HepG2 (cell line): ENCODE measurements at regions not wholly inside any gene's neighbourhood (a gene's known extent, or its start where the extent isn't known, plus 50 kb on each side); places are given as distances from the start of the nearest gene placed in this dataset.
"Not testable (repeated sequence)": the region's sequence is repeated elsewhere in the genome, so short reads cannot be mapped to it uniquely, and the experiment has no call there.

Source experiments
- ARID2 ChIP-seq: sonication (generic); formaldehyde crosslinking; IDR thresholded peaks from 2 replicates; pipeline ENCODE4 v1.8.1; 2022; ENCODE audit warnings: mild to moderate bottlenecking, missing genetic modification reagents, borderline replicate concordance
- EP300 ChIP-seq, 3 experiments: sonication (generic) in 1 of 3; formaldehyde crosslinking in 1 of 3; IDR thresholded peaks; 2 replicates each; pipeline versions ENCODE4 v1.5.1 to v1.6.1; 2011 to 2020; ENCODE audit warnings: low read depth in 2 of 3, low read length in 2 of 3, borderline replicate concordance in 1 of 3, improper control_type of control experiment in 1 of 3, mild to moderate bottlenecking in 1 of 3, missing genetic modification reagents in 1 of 3, moderate library complexity in 1 of 3
- GABPA ChIP-seq, 2 experiments: IDR thresholded peaks; 2 replicates each; pipeline ENCODE4 v1.6.1; 2011 to 2016; ENCODE audit warnings: low read depth in 2 of 2, low read length in 1 of 2, missing biosample characterization in 1 of 2, missing genetic modification characterization in 1 of 2
- GABPB1 ChIP-seq: IDR thresholded peaks from 2 replicates; pipeline ENCODE4 v1.6.1; 2016; ENCODE audit warnings: mild to moderate bottlenecking, missing genetic modification reagents, moderate library complexity, missing compliant biosample characterization
- GTF2F1 ChIP-seq: fragments of 150-350 bp; IDR thresholded peaks from 2 replicates; pipeline ENCODE4 v1.6.1; 2014; ENCODE audit warnings: low read length
- HDAC6 ChIP-seq: fragments of 200-600 bp; sonication (generic); IDR thresholded peaks from 2 replicates; pipeline ENCODE4 v1.7.0; 2017; ENCODE audit warnings: mild to moderate bottlenecking, antibody characterized with exemption, low read length, low read depth
- NR2F2 ChIP-seq: IDR thresholded peaks from 2 replicates; pipeline ENCODE4 v1.6.1; 2012; ENCODE audit warnings: low read depth, inconsistent platforms, borderline replicate concordance
- RELA ChIP-seq: sonication (generic); formaldehyde crosslinking; IDR thresholded peaks from 2 replicates; pipeline ENCODE4 v1.4.0; 2020; ENCODE audit warnings: missing genetic modification reagents
- SYNCRIP ChIP-seq: fragments of 200-400 bp; formaldehyde crosslinking; IDR thresholded peaks from 2 replicates; pipeline ENCODE4 v1.6.1; 2018; ENCODE audit warnings: mild to moderate bottlenecking, low read depth, low read length; ENCODE audit not compliant: insufficient read depth
- ZMYM3 ChIP-seq: sonication (generic); formaldehyde crosslinking; IDR thresholded peaks from 2 replicates; pipeline ENCODE4 v1.5.1; 2020; ENCODE audit warnings: mild to moderate bottlenecking, missing genetic modification reagents
- ZNF12 ChIP-seq: sonication (generic); formaldehyde crosslinking; IDR thresholded peaks from 2 replicates; pipeline ENCODE4 v1.5.0; 2020; ENCODE audit warnings: missing genetic modification reagents
- TF ChIP-seq, protein P1 (sequence below): sonication (generic); formaldehyde crosslinking; IDR thresholded peaks from 2 replicates; pipeline ENCODE4 v1.4.0; 2020; ENCODE audit warnings: missing genetic modification reagents
- TF ChIP-seq, protein P2 (sequence below): sonication (generic); formaldehyde crosslinking; IDR thresholded peaks from 2 replicates; pipeline ENCODE4 v1.5.1; 2020; ENCODE audit warnings: missing genetic modification reagents, mild to moderate bottlenecking, borderline replicate concordance
- TF ChIP-seq, protein P3 (sequence below): sonication (generic); formaldehyde crosslinking; IDR thresholded peaks from 2 replicates; pipeline ENCODE4 v1.5.0; 2020; ENCODE audit warnings: mild to moderate bottlenecking, missing genetic modification reagents, moderate library complexity

DNA sequence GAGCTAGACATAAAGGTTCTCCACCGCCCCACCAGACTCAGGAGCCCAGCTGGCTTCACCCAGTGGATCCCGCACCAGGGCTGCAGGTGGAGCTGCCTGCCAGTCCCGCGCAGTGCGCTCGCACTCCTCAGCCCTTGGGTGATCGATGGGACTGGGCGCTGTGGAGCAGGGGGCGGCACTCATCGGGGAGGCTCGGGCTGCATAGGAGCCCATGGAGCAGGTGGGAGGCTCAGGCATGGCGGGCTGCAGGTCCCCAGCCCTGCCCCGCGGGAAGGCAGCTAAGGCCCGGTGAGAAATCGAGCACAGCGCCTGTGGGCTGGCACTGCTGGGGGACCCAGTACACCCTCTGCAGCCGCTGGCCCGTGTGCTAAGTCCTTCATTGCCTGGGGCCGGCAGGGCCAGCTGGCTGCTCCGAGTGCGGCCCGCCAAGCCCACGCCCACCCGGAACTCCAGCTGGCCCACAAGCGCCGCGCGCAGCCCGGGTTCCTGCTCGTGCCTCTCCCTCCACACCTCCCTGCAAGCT lies 114.7 kb downstream of the RPLP1 start:
- TF ChIP-seq ZMYM3 (CRISPR knock-in tag); EP300 (IDR thresholded peaks at IDR 0.05; ENCODE audit: low read depth in 2 of 2, low read length in 2 of 2); EP300 (CRISPR knock-in tag; IDR thresholded peaks at IDR 0.05; ENCODE audit: borderline replicate concordance); NR2F2; HDAC6; GABPB1; RELA (CRISPR knock-in tag); GABPA (IDR thresholded peaks at IDR 0.05; ENCODE audit: low read depth, low read length); GABPA (CRISPR knock-in tag; IDR thresholded peaks at IDR 0.05; ENCODE audit: low read depth); ZNF12 (CRISPR knock-in tag); SYNCRIP; GTF2F1; ARID2 (CRISPR knock-in tag): not testable (repeated sequence)
- TF ChIP-seq, protein P1, sequence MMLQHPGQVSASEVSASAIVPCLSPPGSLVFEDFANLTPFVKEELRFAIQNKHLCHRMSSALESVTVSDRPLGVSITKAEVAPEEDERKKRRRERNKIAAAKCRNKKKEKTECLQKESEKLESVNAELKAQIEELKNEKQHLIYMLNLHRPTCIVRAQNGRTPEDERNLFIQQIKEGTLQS (CRISPR knock-in tag) = not testable (repeated sequence)
- TF ChIP-seq, protein P2, sequence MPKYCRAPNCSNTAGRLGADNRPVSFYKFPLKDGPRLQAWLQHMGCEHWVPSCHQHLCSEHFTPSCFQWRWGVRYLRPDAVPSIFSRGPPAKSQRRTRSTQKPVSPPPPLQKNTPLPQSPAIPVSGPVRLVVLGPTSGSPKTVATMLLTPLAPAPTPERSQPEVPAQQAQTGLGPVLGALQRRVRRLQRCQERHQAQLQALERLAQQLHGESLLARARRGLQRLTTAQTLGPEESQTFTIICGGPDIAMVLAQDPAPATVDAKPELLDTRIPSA (CRISPR knock-in tag) = not testable (repeated sequence)
- TF ChIP-seq, protein P3, sequence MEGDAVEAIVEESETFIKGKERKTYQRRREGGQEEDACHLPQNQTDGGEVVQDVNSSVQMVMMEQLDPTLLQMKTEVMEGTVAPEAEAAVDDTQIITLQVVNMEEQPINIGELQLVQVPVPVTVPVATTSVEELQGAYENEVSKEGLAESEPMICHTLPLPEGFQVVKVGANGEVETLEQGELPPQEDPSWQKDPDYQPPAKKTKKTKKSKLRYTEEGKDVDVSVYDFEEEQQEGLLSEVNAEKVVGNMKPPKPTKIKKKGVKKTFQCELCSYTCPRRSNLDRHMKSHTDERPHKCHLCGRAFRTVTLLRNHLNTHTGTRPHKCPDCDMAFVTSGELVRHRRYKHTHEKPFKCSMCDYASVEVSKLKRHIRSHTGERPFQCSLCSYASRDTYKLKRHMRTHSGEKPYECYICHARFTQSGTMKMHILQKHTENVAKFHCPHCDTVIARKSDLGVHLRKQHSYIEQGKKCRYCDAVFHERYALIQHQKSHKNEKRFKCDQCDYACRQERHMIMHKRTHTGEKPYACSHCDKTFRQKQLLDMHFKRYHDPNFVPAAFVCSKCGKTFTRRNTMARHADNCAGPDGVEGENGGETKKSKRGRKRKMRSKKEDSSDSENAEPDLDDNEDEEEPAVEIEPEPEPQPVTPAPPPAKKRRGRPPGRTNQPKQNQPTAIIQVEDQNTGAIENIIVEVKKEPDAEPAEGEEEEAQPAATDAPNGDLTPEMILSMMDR (CRISPR knock-in tag) = not testable (repeated sequence)
